ENCODE measurements at regions not wholly inside any gene's neighbourhood (a gene's known extent, or its start where the extent isn't known, plus 50 kb on each side); places are given as distances from the start of the nearest gene placed in this dataset.

DNA sequence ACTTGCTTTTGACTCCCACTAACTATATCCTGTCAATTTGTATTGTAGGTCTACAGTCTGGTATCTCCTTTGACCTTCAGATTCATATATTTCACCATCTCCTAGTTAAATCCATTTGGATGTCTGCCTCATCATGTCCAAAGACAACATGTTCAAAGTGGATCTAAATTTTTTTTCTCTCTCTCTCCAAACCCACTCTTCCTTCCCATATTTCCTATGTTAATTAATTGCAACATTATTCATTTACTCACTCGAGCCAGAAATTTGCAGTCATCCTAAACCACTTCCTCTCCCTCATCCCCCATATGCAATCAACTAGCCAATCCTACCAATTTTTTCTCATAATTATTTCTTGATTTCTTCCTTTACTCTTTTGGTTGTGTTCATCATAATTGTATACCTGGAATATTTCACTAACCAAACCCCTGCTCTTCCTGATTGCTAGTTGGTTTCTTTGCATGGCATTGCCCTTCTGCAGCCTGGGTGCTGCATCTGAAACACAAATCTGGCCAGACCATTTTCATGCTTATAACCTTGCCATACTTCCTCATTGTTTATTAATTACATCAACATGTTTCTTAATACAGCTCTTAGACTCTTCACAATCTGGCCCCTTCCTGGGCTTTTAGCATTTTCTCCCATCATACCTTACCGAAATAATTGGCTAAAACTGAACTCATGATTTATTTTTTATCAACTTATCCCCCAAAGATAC, 442.2 kb downstream of the ADAMTS20 start:
- H3K4me3 Mint-ChIP-seq (ENCODE audit: unreplicated experiment) = no peak overlapping the region
- no peaks in the 10 kb centered on the region for H3K9me3 Mint-ChIP-seq (ENCODE audit: unreplicated experiment)
- H3K36me3 Mint-ChIP-seq (ENCODE audit: low read depth, unreplicated experiment) = no peaks in the 10 kb centered on the region
- peaks cover 8% of the 10 kb centered on the region for H3K4me1 Mint-ChIP-seq (ENCODE audit: unreplicated experiment)
- DNase-seq (ENCODE audit: low spot score) = no peak
- no peaks in the 10 kb centered on the region for H3K27me3 Mint-ChIP-seq (ENCODE audit: unreplicated experiment)
- TF ChIP-seq, protein P1, sequence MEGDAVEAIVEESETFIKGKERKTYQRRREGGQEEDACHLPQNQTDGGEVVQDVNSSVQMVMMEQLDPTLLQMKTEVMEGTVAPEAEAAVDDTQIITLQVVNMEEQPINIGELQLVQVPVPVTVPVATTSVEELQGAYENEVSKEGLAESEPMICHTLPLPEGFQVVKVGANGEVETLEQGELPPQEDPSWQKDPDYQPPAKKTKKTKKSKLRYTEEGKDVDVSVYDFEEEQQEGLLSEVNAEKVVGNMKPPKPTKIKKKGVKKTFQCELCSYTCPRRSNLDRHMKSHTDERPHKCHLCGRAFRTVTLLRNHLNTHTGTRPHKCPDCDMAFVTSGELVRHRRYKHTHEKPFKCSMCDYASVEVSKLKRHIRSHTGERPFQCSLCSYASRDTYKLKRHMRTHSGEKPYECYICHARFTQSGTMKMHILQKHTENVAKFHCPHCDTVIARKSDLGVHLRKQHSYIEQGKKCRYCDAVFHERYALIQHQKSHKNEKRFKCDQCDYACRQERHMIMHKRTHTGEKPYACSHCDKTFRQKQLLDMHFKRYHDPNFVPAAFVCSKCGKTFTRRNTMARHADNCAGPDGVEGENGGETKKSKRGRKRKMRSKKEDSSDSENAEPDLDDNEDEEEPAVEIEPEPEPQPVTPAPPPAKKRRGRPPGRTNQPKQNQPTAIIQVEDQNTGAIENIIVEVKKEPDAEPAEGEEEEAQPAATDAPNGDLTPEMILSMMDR (IDR thresholded peaks at IDR 0.05; ENCODE audit: unreplicated experiment) = no peak
- H3K27ac Mint-ChIP-seq (ENCODE audit: unreplicated experiment) = no peak overlapping the region

DNA sequence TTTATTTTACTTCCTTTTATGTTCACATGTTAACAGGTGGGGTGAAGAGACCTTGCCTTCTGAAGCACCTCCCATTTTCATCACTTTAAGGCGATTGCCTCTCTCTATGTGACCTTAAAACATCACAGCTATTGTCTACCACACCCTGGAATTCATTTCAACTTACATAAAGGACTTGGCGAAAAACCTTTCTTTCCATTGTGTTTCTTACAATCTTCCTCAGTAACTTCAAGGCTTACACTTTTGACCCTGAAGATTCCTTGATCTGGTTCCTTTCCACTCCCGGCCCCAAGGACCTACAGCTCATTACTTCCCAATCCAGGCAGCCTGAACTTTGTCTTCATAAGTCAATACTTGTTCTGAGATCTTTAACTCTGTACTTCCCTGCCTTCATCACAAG, 443.3 kb downstream of the ADAMTS20 start:
- TF ChIP-seq, protein P1 (IDR thresholded peaks at IDR 0.05; ENCODE audit: unreplicated experiment) = no peak
- DNase-seq (ENCODE audit: low spot score) = no peak
- Mint-ChIP-seq H3K27me3 (ENCODE audit: unreplicated experiment) (no peaks in the 10 kb centered on the region), H3K36me3 (ENCODE audit: low read depth, unreplicated experiment) (no peaks in the 10 kb centered on the region), H3K9me3 (ENCODE audit: unreplicated experiment) (no peaks in the 10 kb centered on the region), H3K4me1 (ENCODE audit: unreplicated experiment) (peaks cover 8% of the 10 kb centered on the region), H3K4me3 (ENCODE audit: unreplicated experiment) (no peak overlapping the region), H3K27ac (ENCODE audit: unreplicated experiment) (no peak overlapping the region)

DNA sequence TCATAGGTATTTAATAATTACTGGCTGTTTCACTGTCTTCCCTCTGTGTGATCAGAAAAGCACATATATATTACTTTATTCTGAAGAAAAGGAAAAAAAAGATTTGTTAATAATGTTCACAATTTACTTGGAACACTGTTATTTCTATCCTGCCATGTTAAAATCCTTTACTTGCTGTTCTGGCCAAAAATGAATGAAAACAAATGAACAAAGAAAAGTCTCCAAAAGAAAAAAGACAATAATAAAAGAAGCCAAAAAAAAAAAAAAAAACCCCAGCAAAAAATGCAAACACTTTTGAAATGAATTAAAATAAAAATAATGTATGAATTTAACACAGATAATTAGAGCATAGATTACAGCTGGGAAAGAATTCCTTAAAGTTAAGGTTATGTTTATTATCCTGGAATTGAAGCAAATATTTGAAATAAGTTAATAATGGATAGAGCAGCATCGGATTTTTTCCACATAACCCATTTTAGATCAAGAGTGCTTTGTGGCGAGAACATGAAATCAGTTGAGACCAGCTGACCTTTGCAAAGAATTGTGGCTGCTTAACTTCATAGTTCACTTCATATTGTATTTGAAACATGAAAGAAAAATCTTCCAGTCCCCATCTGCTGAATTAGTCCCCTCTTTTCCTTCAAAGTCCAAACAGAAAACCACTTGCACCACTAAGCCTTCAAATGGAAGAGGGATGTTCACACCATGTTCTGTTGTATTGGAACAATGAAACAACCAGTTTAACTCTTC, 444.8 kb downstream of the ADAMTS20 start:
- Mint-ChIP-seq H3K27me3 (ENCODE audit: unreplicated experiment) (no peaks in the 10 kb centered on the region), H3K4me3 (ENCODE audit: unreplicated experiment) (no peak overlapping the region), H3K9me3 (ENCODE audit: unreplicated experiment) (no peaks in the 10 kb centered on the region), H3K27ac (ENCODE audit: unreplicated experiment) (no peak overlapping the region), H3K4me1 (ENCODE audit: unreplicated experiment) (peaks cover 8% of the 10 kb centered on the region), H3K36me3 (ENCODE audit: low read depth, unreplicated experiment) (no peaks in the 10 kb centered on the region)
- TF ChIP-seq, protein P1 (IDR thresholded peaks at IDR 0.05; ENCODE audit: unreplicated experiment) = no peak
- no peak for DNase-seq (ENCODE audit: low spot score)

DNA sequence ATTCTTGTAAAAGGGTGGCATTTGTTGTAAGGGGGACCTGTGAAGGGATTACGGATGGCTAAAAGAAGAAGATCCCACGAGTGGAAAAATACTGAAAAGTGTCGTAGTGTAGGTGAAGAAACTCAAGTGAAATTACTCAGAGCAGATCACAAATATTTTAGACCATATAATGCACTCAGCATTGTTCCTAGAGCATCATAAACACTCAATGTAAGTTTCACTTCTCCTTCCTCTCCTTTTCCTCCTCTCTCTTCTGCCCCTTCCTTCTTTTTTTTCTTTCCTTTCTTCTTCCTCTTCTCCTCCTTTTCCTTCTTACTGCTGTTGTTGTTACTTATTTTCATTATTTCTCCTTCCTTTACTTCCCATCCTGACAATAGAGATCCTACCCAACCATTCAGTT, 445.6 kb downstream of the ADAMTS20 start:
- TF ChIP-seq, protein P1 (IDR thresholded peaks at IDR 0.05; ENCODE audit: unreplicated experiment) = no peak
- no peak overlapping the region for H3K4me3 Mint-ChIP-seq (ENCODE audit: unreplicated experiment)
- H3K27me3 Mint-ChIP-seq (ENCODE audit: unreplicated experiment) = no peaks in the 10 kb centered on the region
- peaks cover 8% of the 10 kb centered on the region for H3K4me1 Mint-ChIP-seq (ENCODE audit: unreplicated experiment)
- DNase-seq (ENCODE audit: low spot score) = no peak
- H3K27ac Mint-ChIP-seq (ENCODE audit: unreplicated experiment) = no peak overlapping the region
- H3K36me3 Mint-ChIP-seq (ENCODE audit: low read depth, unreplicated experiment) = no peaks in the 10 kb centered on the region
- no peaks in the 10 kb centered on the region for H3K9me3 Mint-ChIP-seq (ENCODE audit: unreplicated experiment)

DNA sequence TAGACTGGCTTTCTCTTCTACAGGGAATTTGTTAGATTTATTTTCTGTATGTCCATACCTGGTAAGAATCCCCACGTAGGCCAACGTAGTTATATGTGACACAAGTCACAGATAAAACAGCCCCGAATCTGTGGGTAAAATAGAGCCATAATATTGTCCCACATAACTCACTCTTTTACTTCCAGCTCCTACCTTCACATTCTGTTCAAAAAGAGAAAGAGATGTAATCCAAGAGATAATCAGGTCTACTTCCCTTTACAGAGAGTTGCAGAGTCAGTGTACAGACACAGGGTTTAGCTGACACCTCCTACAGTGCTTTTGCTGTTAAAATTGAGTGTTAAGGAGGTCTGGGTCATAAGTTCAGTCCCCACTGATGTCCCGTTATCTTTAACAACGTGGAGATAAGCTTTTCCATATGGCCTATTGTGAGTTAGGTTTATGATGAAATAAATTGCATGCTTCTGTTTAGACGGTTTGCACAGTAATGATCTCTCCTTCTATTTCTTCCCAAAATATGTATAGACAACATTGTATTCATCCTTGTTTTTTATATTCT, 446.5 kb downstream of the ADAMTS20 start:
- Mint-ChIP-seq H3K27me3 (ENCODE audit: unreplicated experiment) (no peaks in the 10 kb centered on the region), H3K9me3 (ENCODE audit: unreplicated experiment) (no peaks in the 10 kb centered on the region), H3K36me3 (ENCODE audit: low read depth, unreplicated experiment) (no peaks in the 10 kb centered on the region), H3K4me1 (ENCODE audit: unreplicated experiment) (peaks cover 8% of the 10 kb centered on the region), H3K4me3 (ENCODE audit: unreplicated experiment) (no peak overlapping the region), H3K27ac (ENCODE audit: unreplicated experiment) (no peak overlapping the region)
- no peak for DNase-seq (ENCODE audit: low spot score)
- TF ChIP-seq, protein P1 (IDR thresholded peaks at IDR 0.05; ENCODE audit: unreplicated experiment) = no peak

Data from endothelial cell (in vitro differentiated cells).